ENCODE measurements at regions not wholly inside any gene's neighbourhood (a gene's known extent, or its start where the extent isn't known, plus 50 kb on each side); places are given as distances from the start of the nearest gene placed in this dataset.

DNA sequence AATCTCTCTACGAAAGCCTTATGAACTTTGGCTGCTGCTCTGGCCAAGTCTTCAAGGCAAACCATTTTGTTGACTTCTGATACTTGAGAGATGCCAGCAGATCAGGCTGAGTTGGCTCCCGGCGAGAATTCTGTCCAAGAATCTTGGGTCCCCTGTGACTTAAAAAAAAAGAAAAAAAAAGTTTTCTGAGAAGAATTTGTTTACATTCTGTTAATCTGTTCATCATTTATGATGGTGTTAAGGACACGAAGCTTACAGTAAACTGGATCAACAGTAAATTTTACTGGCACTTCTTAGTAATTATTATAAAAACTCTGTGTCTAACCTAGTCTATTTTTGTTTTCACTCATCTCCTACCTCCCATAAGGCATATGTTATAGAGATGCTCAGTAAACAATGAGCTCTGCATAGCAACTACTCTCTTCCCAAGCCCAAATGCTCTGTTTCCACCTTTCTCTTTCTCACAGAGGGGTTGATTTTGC lies 320.9 kb upstream of the RASGRP1 start:
- no peak for DNase-seq
- intact Hi-C loops (cut with DNase I), result no loop called here

DNA sequence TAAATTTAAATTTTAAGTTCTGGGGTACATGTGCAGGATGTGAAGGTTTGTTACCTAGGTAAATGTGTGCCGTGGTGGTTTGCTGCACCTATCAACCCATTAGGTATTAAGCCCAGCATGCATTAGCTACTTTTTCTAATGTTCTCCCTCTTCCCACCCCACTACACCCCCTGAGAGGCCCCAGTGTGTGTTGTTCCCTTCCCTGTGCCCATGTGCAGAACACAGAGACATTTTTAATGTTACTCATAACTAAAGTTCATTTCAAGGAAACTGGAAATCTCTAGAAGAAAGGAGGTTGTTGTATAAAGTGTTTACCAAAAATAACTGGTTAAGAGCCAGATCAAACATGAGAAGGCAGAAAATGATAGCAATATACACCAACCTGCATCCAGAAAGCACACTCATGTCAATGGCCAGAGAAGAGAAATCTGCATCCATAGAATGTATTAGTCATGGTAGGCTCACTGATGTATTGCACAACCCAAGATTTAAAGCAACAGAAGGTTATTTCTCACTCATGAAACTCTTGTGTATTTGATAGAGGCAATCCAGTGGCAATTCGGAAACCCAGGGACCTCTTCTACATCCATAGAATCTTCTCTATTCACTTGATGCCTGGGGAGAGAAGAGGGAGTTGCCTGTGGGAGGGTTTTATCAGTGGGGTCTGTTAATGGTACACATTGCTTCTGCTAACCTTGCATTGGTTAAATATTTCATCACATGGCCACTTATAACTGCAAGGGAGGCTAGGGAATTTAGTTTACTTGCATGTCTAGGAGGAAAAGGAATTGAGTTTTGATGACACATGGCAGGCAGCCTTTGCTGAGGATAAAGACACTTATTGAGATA lies 321.9 kb upstream of the RASGRP1 start:
- intact Hi-C loops (cut with DNase I), result no loop called here
- no peak for DNase-seq

DNA sequence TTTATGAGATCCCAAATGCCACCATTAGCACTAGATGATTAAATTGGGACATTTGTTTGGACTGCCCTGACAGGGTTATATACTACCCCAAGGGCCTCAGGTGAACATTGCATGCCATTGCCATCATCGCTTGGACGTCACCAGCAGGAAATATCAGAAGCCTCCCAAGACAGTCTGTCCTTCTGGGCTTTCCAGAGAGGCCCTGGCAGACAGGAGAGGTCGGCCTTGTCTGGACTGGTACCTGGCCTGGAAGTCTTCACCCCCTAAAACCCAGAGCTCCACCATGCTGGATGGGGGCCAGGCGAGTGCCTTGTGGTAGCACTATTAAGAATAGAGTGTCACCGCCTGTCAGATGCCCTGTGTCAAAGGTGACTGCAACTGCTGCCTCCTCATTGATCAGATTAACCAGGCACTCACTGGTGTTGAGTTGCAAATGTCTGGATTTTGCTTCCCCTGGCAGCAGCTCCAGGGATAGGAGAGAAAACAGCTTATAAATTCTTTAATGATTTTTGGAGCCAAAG lies 324.1 kb upstream of the RASGRP1 start:
- intact Hi-C loops (cut with DNase I), result no loop called here
- DNase-seq, result no peak

DNA sequence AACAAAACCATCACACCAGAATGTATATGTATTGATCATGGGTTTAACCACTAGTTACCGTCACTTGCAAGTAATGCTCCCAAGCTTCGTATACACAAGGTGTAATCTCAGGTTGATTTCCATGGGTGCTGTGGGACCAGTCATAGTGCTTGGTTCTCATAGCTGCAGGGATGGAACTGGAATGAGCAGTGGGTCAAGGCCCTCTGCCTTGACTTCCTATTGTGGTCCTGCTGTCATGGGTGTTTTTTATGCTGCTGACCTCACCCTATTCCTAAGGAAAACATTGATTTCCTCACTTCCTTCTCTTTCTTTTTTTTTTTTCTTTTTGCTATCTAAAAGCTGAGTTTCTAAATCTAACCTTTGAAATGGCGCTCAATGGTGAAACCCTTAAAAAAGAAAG lies 325.6 kb upstream of the RASGRP1 start:
- DNase-seq, result no peak
- intact Hi-C loops (cut with DNase I), result no loop called here

DNA sequence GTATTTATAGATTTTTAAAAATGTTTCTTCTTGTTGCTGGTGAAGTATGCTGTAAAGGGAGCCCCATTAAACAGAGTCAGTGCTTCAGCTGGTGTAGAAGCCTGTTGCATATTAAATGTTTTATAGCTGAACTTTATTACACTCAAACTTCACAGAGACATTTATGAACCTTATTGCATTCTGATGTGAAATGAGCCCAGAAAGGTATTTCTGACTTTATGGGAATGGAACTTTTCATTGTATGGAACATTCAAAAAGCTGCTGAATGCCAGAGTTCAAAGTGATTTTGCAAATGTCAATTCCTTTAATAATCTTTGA lies 329.3 kb upstream of the RASGRP1 start:
- intact Hi-C loops (cut with DNase I), result no loop called here
- DNase-seq, result no peak

DNA sequence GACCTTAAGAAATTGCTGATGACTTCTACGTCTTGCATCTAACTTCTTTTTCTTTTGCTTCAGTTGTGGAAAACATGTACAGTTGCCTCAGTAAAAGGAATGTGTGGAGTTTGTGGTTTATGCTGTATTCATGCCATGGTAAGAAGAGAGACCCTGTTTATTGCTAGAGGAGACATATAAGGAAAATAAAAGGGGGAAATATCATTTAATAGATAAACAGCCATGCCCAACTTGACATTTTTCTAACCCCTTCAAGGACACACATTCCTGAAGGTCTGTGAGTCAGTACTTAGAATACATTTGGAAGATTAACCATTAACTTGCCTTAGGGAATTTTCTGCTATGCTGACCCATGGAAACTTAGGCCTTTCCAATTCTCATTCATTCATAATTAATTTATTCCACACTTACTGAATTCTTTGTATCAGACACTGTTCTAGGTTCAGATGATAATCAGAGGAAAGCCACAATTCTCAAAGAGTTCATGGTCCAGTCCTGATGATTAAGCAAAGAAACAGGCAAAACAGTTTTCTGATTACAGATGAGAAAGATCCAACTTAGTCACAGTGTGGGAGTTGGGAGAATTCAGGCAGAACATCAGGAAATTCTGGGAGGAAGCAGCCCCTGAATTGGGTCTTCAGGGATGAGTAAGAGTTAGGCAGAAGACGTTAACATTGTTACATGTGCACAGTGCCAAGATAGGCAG lies 329.8 kb upstream of the RASGRP1 start:
- no peak for DNase-seq
- intact Hi-C loops (cut with DNase I), result no loop called here

DNA sequence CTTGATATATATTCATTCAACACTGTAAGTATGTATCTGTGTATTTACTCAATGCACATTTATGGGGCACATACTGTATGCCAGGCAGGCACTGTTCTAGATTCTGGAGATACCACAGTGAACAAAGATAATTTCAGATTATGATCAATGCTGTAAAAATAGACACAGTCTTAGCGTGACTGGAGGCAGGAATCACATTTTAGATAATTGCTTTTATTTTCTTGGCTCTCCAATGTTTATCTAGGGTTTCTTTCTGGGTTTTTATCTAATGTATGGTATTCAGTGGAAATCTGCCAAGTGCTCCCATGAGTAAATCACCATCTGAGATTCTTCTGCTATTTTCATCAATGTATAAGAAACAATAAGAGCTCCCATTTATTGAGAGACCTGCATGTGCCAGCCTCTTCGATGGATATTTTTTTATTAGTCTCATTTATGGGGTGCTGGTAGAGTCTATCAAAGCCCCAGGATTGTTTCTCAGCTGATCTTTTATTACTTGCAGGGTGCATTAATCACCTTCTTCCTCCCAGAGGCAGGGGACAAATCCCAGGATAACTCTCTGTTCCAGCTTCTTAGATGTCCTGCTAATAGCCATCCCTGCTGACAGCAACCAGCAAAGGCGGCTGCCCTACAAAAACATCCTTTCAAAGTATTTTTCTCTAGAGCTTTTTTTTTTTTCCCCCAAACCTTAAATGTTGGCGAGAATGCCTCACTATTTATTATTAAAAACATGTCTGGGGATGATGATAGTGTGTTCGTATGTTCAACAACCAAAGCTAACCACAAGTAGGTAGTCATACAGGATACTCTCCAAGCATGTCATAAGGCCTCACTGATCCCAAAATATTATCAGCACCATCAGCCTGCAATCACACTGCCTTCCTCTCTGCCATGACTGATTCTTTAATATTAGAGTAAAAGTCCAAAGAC lies 331.0 kb upstream of the RASGRP1 start:
- DNase-seq, result no peak
- intact Hi-C loops (cut with DNase I), result no loop called here

- DNase-seq, result no peak
- intact Hi-C loops (cut with DNase I), result no loop called here
These were observed 332.0 kb upstream of the RASGRP1 start for GRCh38 chr15:38896647-38897046.

- intact Hi-C loops (cut with DNase I), result no loop called here
- DNase-seq, result no peak
These were observed 332.9 kb upstream of the RASGRP1 start for GRCh38 chr15:38897551-38897950.

GRCh38 chr15:38898236-38898635 lies 333.6 kb upstream of the RASGRP1 start:
- intact Hi-C loops (cut with DNase I), result no loop called here
- no peak for DNase-seq

DNA sequence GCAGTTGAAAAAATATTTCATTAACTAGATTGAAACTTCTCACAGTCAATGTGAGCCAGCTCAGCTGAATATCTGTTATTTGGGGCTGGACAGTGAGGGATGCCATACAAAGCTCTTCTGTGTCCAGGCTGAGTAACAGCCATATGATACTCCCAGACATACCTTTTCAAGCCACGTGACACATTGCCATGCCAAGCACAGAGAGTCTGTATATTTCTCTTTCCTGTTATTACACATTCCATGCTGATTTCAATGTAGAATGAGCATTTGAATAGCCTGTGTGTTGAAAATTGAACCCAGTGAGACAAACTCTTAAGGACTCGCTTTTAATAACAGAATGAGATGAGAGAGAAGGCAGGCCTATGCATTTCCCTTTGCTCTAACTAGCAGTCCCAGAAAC lies 334.7 kb upstream of the RASGRP1 start:
- intact Hi-C loops (cut with DNase I), result no loop called here
- no peak for DNase-seq

- DNase-seq, result no peak
- intact Hi-C loops (cut with DNase I), result no loop called here
These were observed 339.7 kb upstream of the RASGRP1 start for GRCh38 chr15:38904298-38904697.

DNA sequence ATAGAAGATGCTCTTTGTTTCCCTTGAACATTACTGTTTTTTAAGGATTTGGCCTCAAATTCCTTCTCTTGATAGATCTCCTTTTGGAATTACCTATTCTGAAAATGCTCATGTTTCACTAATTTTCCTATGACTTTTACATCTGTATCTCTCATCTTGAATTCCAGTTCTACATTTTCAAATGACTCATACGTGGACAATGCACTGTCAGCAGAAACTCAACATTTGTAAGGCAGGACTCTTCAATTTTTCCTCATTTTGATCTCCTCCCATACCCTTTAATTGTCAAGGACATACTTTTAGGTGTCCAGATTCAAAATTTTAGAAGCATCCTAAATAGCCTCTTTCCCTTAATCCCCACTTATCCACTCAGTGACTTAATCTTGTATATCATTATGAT lies 341.0 kb upstream of the RASGRP1 start:
- intact Hi-C loops (cut with DNase I), result no loop called here
- no peak for DNase-seq

DNA sequence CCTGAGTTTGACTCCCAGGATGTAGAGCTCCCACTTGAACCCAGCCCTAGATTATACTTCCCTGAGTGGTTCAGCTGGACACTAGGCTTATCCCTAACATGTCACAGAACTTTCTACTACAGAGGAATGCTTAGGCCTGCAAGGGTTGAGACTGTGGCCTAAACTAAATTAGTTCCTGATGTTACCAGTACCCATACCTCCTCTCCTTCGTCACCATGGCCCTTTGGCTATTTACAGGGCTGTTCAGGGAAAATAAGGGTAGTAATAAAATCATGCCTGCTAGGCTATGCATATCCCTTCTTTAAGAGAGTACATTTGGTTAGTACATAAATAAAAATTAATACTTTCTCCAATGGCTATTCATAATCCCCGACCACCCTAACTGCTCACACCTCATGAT lies 356.4 kb upstream of the RASGRP1 start:
- intact Hi-C loops (cut with DNase I), result no loop called here
- no peak for DNase-seq

- no peak for DNase-seq
- intact Hi-C loops (cut with DNase I), result no loop called here
These were observed 356.9 kb upstream of the RASGRP1 start for GRCh38 chr15:38921471-38921870.

- intact Hi-C loops (cut with DNase I), result no loop called here
- DNase-seq, result no peak
These were observed 363.8 kb upstream of the RASGRP1 start for GRCh38 chr15:38928431-38928830.

GRCh38 chr15:38930851-38931572 lies 366.4 kb upstream of the RASGRP1 start:
- intact Hi-C loops (cut with DNase I), result no loop called here
- DNase-seq, result no peak

GRCh38 chr15:38941399-38941953 lies 376.9 kb upstream of the RASGRP1 start:
- intact Hi-C loops (cut with DNase I), result no loop called here
- no peak for DNase-seq

DNA sequence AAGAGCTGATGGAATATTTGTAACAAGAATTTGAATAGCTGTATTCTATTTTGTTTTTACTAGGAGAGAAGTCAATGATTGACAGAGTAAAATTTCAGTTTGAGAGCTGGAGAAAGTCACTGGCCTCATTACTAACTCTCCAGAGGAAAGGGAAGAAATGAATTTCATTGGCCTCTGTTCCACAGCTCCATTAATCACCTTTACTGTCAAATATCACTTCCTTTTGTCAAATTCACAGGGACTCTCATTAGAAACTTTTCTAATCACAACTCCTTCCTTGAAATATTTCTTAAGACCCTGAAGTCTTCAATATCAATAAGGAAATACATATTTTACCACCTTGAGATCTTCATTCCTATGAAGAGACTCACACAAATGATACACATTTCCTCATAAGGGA lies 379.9 kb upstream of the RASGRP1 start:
- intact Hi-C loops (cut with DNase I), result no loop called here
- DNase-seq, result no peak

Measured in head of caudate nucleus (tissue), 42 donors.